HG03342 (cell line): ENCODE measurements at regions not wholly inside any gene's neighbourhood (a gene's known extent, or its start where the extent isn't known, plus 50 kb on each side); places are given as distances from the start of the nearest gene placed in this dataset.

Experiments used
- ATAC-seq: cut with Tn5 transposase; IDR thresholded peaks from one replicate; pipeline ENCODE4 v1.9.1; 2021; ENCODE audit warnings: mild to moderate bottlenecking, moderate library complexity; ENCODE audit not compliant: unreplicated experiment

DNA sequence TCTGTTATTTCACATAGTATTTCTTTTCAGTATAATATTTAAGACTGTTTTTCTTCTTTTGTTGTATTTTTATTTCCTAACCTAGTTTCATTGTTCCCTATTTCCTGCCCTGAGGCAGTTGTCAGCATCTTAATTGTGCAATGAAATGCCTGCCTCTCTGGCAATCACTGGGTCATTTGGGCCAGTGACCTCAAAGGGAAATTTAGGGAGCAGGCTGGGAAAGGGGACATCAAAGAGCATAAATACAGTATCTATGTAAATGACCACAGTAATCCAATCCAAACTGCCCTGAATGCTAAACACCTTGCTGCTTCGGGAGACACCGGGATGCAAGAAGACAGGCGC, 147.8 kb downstream of the TLR5 start:
- no peak for ATAC-seq

- ATAC-seq, result peak; percentile 64
These were observed 147.3 kb downstream of the TLR5 start for GRCh38 chr1:222995620-222996309.

- no peak for ATAC-seq
These were observed 146.6 kb downstream of the TLR5 start for GRCh38 chr1:222996310-222996975.

GRCh38 chr1:223000632-223001031, 142.4 kb downstream of the TLR5 start:
- no peak for ATAC-seq

DNA sequence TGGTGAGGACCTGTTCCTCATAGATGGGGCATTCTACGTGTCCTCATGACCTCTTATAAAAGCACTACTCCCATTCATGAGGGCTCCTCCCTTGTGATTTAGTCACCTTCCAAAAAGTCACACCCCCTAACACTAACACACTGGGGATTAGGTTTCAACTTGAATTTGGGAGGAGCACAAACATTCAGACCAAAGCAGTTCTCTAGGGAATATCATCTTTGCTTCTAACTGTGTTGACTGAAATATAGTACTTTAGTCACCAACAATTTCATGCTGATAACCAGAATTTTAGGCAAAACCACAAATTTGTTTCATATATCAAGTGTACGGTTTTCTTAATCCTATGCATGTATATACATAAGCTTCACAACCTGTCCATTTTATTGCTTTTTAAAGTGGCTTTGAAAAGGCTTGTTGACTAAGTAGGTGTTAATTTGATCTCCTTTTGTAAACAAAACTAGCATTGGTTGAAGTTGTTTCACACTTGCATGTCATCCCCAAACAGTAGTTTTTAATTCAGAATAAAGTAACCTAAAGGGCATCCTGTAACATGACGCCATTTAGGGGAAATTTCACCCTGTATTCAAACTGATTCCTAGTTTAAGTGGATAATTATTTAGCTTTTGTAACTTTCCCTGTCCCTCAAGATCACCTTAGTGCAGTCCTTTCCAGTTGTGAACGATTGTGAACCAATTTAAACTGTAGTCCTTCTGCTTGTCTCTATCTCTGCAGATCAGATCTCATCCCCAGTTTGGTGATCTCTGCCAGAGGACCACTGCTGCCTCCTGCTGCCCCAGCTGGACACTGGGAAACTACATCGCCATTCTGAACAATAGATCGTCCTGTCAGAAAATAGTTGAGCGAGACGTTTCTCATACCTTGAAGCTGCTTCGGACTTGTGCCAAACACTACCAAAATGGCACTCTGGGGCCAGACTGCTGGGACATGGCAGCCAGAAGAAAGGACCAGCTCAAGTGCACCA, 141.1 kb downstream of the TLR5 start:
- no peak for ATAC-seq

DNA sequence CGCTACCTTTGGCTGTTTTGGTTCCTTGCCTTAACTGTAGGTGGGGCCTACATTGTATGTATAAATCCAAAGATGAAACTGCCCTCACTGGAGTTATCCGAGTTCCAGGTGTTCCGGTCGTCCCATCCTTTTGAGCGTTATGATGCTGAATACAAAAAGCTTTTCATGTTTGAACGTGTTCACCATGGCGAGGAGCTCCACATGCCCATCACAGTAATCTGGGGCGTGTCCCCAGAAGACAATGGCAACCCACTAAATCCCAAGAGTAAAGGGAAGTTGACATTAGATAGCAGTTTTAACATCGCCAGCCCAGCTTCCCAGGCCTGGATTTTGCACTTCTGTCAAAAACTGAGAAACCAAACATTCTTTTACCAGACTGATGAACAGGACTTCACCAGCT, 139.5 kb downstream of the TLR5 start:
- ATAC-seq, result no peak

DNA sequence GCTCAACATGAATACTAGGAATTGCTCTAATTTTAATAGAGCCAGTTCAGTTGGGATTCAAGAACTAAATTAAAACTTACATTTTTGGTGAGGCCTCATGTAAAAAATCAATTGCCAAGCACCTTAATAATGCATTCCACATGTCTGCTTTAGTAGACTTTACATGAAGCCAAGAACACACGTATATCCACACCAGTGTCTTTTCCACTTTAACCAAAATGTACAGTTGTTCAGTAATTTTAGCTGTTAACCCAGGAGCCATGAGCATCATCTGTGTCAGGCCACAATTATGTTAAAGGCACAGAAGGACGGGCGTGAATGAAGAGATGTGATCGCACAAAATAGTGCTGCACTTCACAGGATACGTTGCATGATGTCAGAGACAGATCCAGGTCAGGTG, 136.7 kb downstream of the TLR5 start:
- ATAC-seq, result no peak

DNA sequence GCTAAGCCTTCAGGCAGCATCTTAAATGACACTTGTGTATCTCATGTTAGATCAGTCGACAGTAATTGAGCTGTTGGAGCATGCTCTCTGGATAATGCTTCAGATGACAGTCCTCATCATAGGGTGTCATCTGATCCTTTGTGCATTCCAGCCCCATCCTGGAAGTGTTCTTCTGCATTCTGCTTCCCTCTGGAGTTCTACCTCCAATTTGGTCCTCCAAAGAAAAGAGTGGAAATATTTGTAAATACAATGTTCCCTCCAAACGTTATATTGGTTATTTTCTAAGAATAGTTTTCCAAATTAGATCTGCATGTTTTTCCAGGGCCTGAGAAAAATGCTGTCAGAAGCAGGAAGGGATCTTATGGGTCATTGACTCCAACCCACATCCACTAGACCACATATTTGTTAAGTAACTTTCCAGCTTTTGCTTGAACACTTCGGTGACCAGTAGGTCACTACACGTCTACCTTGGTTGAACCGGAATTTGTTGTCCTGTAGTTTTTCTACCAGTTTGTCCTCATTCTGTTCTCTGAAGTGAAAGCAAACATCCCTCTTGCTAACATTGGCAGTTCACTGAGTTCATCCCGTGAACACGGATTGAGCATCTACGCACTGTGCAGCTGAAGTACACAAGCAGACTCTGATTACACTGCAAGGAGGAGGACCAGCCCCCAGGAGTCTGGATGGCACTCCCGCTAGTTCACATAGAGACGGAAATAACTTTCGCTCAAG, 136.0 kb downstream of the TLR5 start:
- no peak for ATAC-seq

DNA sequence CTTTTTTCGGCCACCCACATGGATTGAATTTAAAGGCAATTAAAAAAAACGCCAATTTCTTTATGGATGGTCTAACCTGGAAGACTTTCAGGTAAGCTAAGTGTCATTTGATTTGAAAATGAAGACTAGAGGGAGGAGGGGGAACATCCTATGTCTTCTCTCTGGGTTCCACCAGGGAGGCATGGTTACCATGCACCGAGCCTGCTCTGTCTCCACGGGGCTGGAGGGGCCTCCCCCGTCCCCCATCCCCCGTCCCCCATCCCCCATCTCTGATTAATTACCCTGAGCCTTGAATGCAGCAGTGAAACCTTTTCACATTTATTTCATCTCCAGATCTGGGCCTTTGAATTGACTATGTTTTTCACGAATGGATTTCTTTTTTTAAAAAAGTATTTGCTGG, 135.1 kb downstream of the TLR5 start:
- no peak for ATAC-seq

DNA sequence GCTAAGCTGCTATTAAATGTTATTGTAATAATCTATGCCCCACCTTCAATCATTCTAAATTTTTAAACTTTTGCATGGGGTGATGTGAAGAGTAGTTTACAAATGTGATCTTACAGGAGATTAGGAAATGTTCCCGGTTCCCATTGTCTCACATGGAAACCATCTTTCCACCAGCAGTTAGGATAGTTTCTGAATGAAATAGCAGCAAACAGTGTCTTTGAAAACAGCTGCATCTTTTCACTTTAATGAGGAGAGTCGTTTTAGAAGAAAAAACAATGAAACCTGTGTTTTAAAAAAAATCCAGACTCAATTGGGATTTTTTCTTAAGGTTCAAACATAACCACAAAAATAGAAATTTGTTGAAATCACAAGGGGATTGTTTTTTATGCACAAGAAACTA, 134.2 kb downstream of the TLR5 start:
- no peak for ATAC-seq

- ATAC-seq, result no peak
These were observed 133.6 kb downstream of the TLR5 start for GRCh38 chr1:223009406-223009805.

DNA sequence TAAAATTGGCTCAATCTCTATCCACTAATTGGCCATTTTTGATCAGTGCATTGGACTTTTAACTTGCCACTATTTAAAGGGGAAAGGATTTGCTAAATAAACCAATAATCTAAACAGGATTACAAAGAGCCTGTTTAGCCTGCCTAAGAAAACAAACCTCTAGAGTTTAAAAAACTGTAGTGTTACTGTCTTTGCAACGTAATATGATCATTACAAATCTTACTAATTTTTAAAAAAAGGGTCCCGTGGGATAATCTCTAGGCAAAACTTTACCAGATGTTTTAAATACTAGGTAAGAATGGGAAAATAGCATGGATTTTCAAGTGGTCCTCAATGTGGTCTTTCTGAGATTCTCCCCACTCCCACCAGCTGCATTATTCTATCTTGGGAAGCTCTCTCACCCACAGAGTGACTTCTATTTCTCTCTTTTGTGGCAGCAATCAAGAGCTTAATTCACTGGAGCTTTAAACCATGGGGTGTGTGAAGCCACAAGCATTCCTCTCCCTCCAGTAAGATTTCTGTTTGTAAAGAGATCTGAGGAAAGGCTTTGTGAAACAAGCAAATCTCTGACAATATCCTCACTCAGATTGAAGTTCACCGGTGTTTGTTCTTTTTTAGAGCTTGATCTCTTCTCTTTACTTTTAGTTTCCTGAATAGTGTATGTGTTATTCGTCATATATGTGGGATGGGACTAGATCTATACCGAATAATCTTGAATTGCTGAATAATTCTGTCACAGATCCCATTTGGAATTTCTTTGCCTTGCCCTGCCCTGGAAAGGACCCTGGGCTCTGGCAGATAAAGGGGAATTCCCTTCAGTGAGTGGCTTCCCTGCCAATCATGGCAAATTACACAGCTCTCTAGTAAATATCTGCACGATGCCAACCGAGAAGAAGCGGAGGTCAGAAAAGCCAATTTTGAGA, 132.2 kb downstream of the TLR5 start:
- no peak for ATAC-seq

GRCh38 chr1:223011505-223011856, 131.6 kb downstream of the TLR5 start:
- no peak for ATAC-seq

- no peak for ATAC-seq
These were observed 130.8 kb downstream of the TLR5 start for GRCh38 chr1:223012176-223012788.

GRCh38 chr1:223012938-223013337, 130.1 kb downstream of the TLR5 start:
- ATAC-seq, result no peak

- no peak for ATAC-seq
These were observed 128.7 kb downstream of the TLR5 start for GRCh38 chr1:223014142-223014873.

DNA sequence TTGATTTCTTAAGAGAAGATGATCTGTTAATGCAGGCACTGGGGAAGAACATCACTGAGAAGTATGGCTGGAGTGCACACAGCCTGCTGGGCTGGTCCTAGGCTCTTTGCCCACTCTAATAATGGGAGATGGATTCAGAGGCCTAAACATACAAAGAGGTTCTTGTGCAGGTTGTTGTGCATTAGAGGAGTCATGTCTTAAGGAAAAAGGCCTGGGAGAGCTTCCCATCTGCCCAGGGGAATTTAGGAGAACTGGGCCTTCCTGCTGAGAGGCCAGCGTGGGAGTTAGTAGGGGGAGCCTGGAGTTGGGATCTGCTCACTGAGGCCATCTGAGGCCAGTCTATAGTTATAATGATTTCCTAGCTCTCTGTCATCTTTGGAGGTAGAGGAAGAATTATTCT, 126.7 kb downstream of the TLR5 start:
- no peak for ATAC-seq

GRCh38 chr1:223016890-223017289, 126.2 kb downstream of the TLR5 start:
- no peak for ATAC-seq

- ATAC-seq, result no peak
These were observed 125.8 kb downstream of the TLR5 start for GRCh38 chr1:223017291-223017690.
